Ovary (tissue), 3 donors: ENCODE measurements at regions not wholly inside any gene's neighbourhood (a gene's known extent, or its start where the extent isn't known, plus 50 kb on each side); places are given as distances from the start of the nearest gene placed in this dataset.

Experiments
- POLR2A ChIP-seq: fragments of 450-650 bp; IDR thresholded peaks from one replicate; pipeline ENCODE4 v1.6.1; 2017; ENCODE audit warnings: antibody characterized with exemption, mild to moderate bottlenecking, moderate library complexity
- TF ChIP-seq, protein P1 (sequence below), 3 donors: fragments of 450-650 bp in 2 of 3; fragments of 200-600 bp in 1 of 3; IDR thresholded peaks; one replicate each; pipeline versions ENCODE4 v1.5.1 to v1.8.0; 2016 to 2022; ENCODE audit warnings: antibody characterized with exemption in 3 of 3, mild to moderate bottlenecking in 1 of 3
- donor health status: DM: no; HTN: no; CAD: no.

GRCh38 chr6:141719476-141719875 lies 413.2 kb upstream of the GJE1 start:
- TF ChIP-seq, protein P1, sequence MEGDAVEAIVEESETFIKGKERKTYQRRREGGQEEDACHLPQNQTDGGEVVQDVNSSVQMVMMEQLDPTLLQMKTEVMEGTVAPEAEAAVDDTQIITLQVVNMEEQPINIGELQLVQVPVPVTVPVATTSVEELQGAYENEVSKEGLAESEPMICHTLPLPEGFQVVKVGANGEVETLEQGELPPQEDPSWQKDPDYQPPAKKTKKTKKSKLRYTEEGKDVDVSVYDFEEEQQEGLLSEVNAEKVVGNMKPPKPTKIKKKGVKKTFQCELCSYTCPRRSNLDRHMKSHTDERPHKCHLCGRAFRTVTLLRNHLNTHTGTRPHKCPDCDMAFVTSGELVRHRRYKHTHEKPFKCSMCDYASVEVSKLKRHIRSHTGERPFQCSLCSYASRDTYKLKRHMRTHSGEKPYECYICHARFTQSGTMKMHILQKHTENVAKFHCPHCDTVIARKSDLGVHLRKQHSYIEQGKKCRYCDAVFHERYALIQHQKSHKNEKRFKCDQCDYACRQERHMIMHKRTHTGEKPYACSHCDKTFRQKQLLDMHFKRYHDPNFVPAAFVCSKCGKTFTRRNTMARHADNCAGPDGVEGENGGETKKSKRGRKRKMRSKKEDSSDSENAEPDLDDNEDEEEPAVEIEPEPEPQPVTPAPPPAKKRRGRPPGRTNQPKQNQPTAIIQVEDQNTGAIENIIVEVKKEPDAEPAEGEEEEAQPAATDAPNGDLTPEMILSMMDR (IDR thresholded peaks at IDR 0.05): no peak
- TF ChIP-seq POLR2A: no peak
